Prostate gland (tissue), 2 donors: ENCODE measurements at regions not wholly inside any gene's neighbourhood (a gene's known extent, or its start where the extent isn't known, plus 50 kb on each side); places are given as distances from the start of the nearest gene placed in this dataset.
"Not testable (repeated sequence)": the region's sequence is repeated elsewhere in the genome, so short reads cannot be mapped to it uniquely, and the experiment has no call there.

Experiments used
- DNase-seq: peaks from one replicate; pipeline ENCODE4 v3.0.0-alpha.2; 2019; ENCODE audit warnings: low spot score
- H3K27ac ChIP-seq, 2 donors: fragments of 200-600 bp; sonication (generic); 2 replicates each; pipeline ENCODE4 v1.5.1; 2017 to 2019
- H3K27me3 ChIP-seq: fragments of 200-600 bp; sonication (generic); replicated peaks from 2 replicates; pipeline ENCODE4 v1.5.1; 2019; ENCODE audit not compliant: insufficient read depth
- H3K36me3 ChIP-seq, 2 donors: fragments of 200-600 bp; sonication (generic); 1 replicate in 1 of 2; 2 replicates in 1 of 2; pipeline versions ENCODE4 v1.5.1 to v1.8.1; 2017 to 2019
- H3K4me1 ChIP-seq: fragments of 200-600 bp; sonication (generic); replicated peaks from 2 replicates; pipeline ENCODE4 v1.5.1; 2019
- H3K4me3 ChIP-seq, 2 donors: fragments of 200-600 bp; sonication (generic); 2 replicates each; pipeline ENCODE4 v1.5.1; 2017 to 2019
- H3K9me3 ChIP-seq: fragments of 200-600 bp; sonication (generic); 2 replicates; pipeline ENCODE4 v1.5.1; 2017
- CTCF ChIP-seq, 4 experiments: fragments of 200-600 bp in 2 of 4; fragments of 450-650 bp in 2 of 4; sonication (generic) in 2 of 4; IDR thresholded peaks; 1 replicate in 3 of 4; 2 replicates in 1 of 4; pipeline ENCODE4 v1.5.1; 2016 to 2019; ENCODE audit warnings: antibody characterized with exemption in 4 of 4, mild to moderate bottlenecking in 2 of 4, moderate library complexity in 2 of 4
- POLR2A ChIP-seq: fragments of 450-650 bp; IDR thresholded peaks from one replicate; pipeline ENCODE4 v1.6.1; 2016; ENCODE audit warnings: antibody characterized with exemption, mild to moderate bottlenecking
- POLR2AphosphoS5 ChIP-seq: sonication (generic); formaldehyde crosslinking; IDR thresholded peaks from one replicate; pipeline ENCODE4 v1.6.1; 2017; ENCODE audit warnings: antibody characterized with exemption
- WGBS: methylation state at CpG from one replicate; pipeline ENCODE4 v1.1.5; 2018; 5-methylcytosine and 5-hydroxymethylcytosine counted together
- intact Hi-C: fragments of 100-400 bp; cut with DNase I; formaldehyde crosslinking; loops from one replicate; pipeline ENCODE4 v1.14.2; 2022

- DNase-seq, result no peak
- Histone ChIP-seq H3K27ac (no peak overlapping the region), H3K9me3 (no peaks in the 10 kb centered on the region), H3K4me1 (no peaks in the 10 kb centered on the region), H3K36me3 (no peaks in the 10 kb centered on the region), H3K4me3 (no peak overlapping the region), H3K27me3 (no peaks in the 10 kb centered on the region)
- TF ChIP-seq POLR2AphosphoS5, result no peak
- TF ChIP-seq CTCF (IDR thresholded peaks at IDR 0.05), result no peak
- no peak for TF ChIP-seq POLR2A
- intact Hi-C loops, result no loop called here
Observed at GRCh38 chr1:189751311-189751710, 726.4 kb downstream of the BRINP3 start.

- intact Hi-C loops, result no loop called here
- no peaks in the 10 kb centered on the region for H3K36me3 ChIP-seq
Observed at GRCh38 chr1:189752461-189752995, 725.1 kb downstream of the BRINP3 start.

GRCh38 chr1:189755100-189755499 lies 722.6 kb downstream of the BRINP3 start:
- WGBS, result 97% methylated on average over 7 of the region's 9 CpGs
- H3K9me3 ChIP-seq, H3K27me3 ChIP-seq, H3K4me3 ChIP-seq, H3K27ac ChIP-seq, H3K36me3 ChIP-seq, DNase-seq, H3K4me1 ChIP-seq, intact Hi-C loops: not testable (repeated sequence)

More at GRCh38 chr1:189752461-189752995, 725.1 kb downstream of the BRINP3 start:
- Histone ChIP-seq H3K9me3 (no peaks in the 10 kb centered on the region), H3K4me1 (no peaks in the 10 kb centered on the region), H3K27me3 (no peaks in the 10 kb centered on the region), H3K27ac (no peak overlapping the region), H3K4me3 (no peak overlapping the region)
- WGBS, result 87% methylated on average over 1 of the region's 1 CpG
- TF ChIP-seq CTCF (IDR thresholded peaks at IDR 0.05) (no peak), POLR2A (no peak), POLR2AphosphoS5 (no peak)
- DNase-seq, result no peak

GRCh38 chr1:189764391-189765320 lies 713.0 kb downstream of the BRINP3 start:
- Histone ChIP-seq H3K9me3 (no peaks in the 10 kb centered on the region), H3K4me3 (no peak overlapping the region), H3K27me3 (no peaks in the 10 kb centered on the region), H3K36me3 (no peaks in the 10 kb centered on the region), H3K27ac (no peak overlapping the region), H3K4me1 (no peaks in the 10 kb centered on the region)
- WGBS, result 70% methylated on average over 2 of the region's 2 CpGs
- DNase-seq, result no peak
- intact Hi-C loops, result no loop called here
- TF ChIP-seq POLR2A (no peak), CTCF (IDR thresholded peaks at IDR 0.05) (no peak), POLR2AphosphoS5 (no peak)

- Histone ChIP-seq H3K27me3 (no peaks in the 10 kb centered on the region), H3K9me3 (no peaks in the 10 kb centered on the region), H3K36me3 (no peaks in the 10 kb centered on the region), H3K4me3 (no peak overlapping the region), H3K4me1 (no peaks in the 10 kb centered on the region), H3K27ac (no peak overlapping the region)
- 56% methylated on average over 3 of the region's 3 CpGs for WGBS
- intact Hi-C loops, result no loop called here
- no peak for DNase-seq
- TF ChIP-seq POLR2AphosphoS5 (no peak), CTCF (IDR thresholded peaks at IDR 0.05) (no peak), POLR2A (no peak)
Observed at GRCh38 chr1:189769448-189769847, 708.2 kb downstream of the BRINP3 start.
